HG03442 (cell line): ENCODE measurements at regions not wholly inside any gene's neighbourhood (a gene's known extent, or its start where the extent isn't known, plus 50 kb on each side); places are given as distances from the start of the nearest gene placed in this dataset.

Experiments used
- ATAC-seq: cut with Tn5 transposase; IDR thresholded peaks from one replicate; pipeline ENCODE4 v1.9.1; 2021; ENCODE audit warnings: mild to moderate bottlenecking, moderate library complexity; ENCODE audit not compliant: unreplicated experiment

GRCh38 chr3:116767726-116768125, 58.1 kb downstream of the TUSC7 start:
- ATAC-seq, result no peak

GRCh38 chr3:116770815-116771450, 61.4 kb downstream of the TUSC7 start:
- ATAC-seq, result peak; percentile 99

- ATAC-seq, result no peak
These were observed 67.6 kb downstream of the TUSC7 start for GRCh38 chr3:116776880-116777785.

- ATAC-seq, result no peak
These were observed 75.6 kb downstream of the TUSC7 start for GRCh38 chr3:116785226-116785625.

- ATAC-seq, result no peak
These were observed 93.1 kb downstream of the TUSC7 start for GRCh38 chr3:116802651-116803050.

- no peak for ATAC-seq
These were observed 96.8 kb downstream of the TUSC7 start for GRCh38 chr3:116806351-116806750.

GRCh38 chr3:116808725-116809124, 99.1 kb downstream of the TUSC7 start:
- no peak for ATAC-seq

- no peak for ATAC-seq
These were observed 99.6 kb downstream of the TUSC7 start for GRCh38 chr3:116809208-116809607.

- ATAC-seq, result no peak
These were observed 102.2 kb downstream of the TUSC7 start for GRCh38 chr3:116811754-116812153.

GRCh38 chr3:116812949-116813348, 103.4 kb downstream of the TUSC7 start:
- no peak for ATAC-seq

- ATAC-seq, result no peak
These were observed 105.7 kb downstream of the TUSC7 start for GRCh38 chr3:116815321-116815720.

- no peak for ATAC-seq
These were observed 106.4 kb downstream of the TUSC7 start for GRCh38 chr3:116815831-116816588.

- ATAC-seq, result no peak
These were observed 111.8 kb downstream of the TUSC7 start for GRCh38 chr3:116821371-116821770.

GRCh38 chr3:116824208-116824607, 114.6 kb downstream of the TUSC7 start:
- ATAC-seq, result no peak

GRCh38 chr3:116833202-116833601, 123.6 kb downstream of the TUSC7 start:
- ATAC-seq, result no peak

- no peak for ATAC-seq
These were observed 125.2 kb downstream of the TUSC7 start for GRCh38 chr3:116834816-116835215.

GRCh38 chr3:116835658-116836057, 126.1 kb downstream of the TUSC7 start:
- ATAC-seq, result no peak

- ATAC-seq, result no peak
These were observed 126.7 kb downstream of the TUSC7 start for GRCh38 chr3:116836286-116836685.

- ATAC-seq, result no peak
These were observed 127.9 kb downstream of the TUSC7 start for GRCh38 chr3:116837483-116837882.

GRCh38 chr3:116841003-116841735, 131.6 kb downstream of the TUSC7 start:
- no peak for ATAC-seq
